Brain microvascular endothelial cell (primary cell): ENCODE measurements at regions not wholly inside any gene's neighbourhood (a gene's known extent, or its start where the extent isn't known, plus 50 kb on each side); places are given as distances from the start of the nearest gene placed in this dataset.
A peak's percentile ranks its signal among the peaks of the same experiment; 100 is the strongest.

Experiments
- DNase-seq: peaks from one replicate; pipeline ENCODE4 v3.0.0-alpha.2; 2020
- H3K27ac ChIP-seq: fragments of 250-450 bp; sonication (Bioruptor Pico); 2 replicates; pipeline ENCODE4 v1.5.1; 2020; ENCODE audit warnings: mild to moderate bottlenecking, moderate library complexity
- H3K27me3 ChIP-seq: fragments of 250-450 bp; sonication (Bioruptor Pico); replicated peaks from 2 replicates; pipeline ENCODE4 v1.5.1; 2020; ENCODE audit warnings: mild to moderate bottlenecking
- H3K36me3 ChIP-seq: fragments of 250-450 bp; sonication (Bioruptor Pico); replicated peaks from 2 replicates; pipeline ENCODE4 v1.5.1; 2020; ENCODE audit warnings: mild to moderate bottlenecking
- H3K4me3 ChIP-seq: 2 replicates; pipeline ENCODE4 v1.5.1; 2011; ENCODE audit warnings: low read depth, mild to moderate bottlenecking, control low read depth, low read length, moderate library complexity
- CTCF ChIP-seq: IDR thresholded peaks from 2 replicates; pipeline ENCODE4 v1.5.1; 2011; ENCODE audit warnings: low read depth, mild to moderate bottlenecking, moderate library complexity, low read length, control low read depth, inconsistent platforms; ENCODE audit errors: missing control alignments
- in situ Hi-C: cut with HindIII; loops from 2 replicates; pipeline ENCODE4 v1.10.0; 2017; ENCODE audit warnings: low sequenced_read_pairs, low pct_ligation_motif_present

GRCh38 chr4:124854968-124855367, 142.4 kb upstream of the ANKRD50 start:
- DNase-seq = peak; percentile 5
- H3K27me3 ChIP-seq = no peaks in the 10 kb centered on the region
- TF ChIP-seq CTCF = no peak
- in situ Hi-C loops = no loop called here
- H3K4me3 ChIP-seq = no peak overlapping the region
- no peak overlapping the region for H3K27ac ChIP-seq
- H3K36me3 ChIP-seq = no peaks in the 10 kb centered on the region

GRCh38 chr4:124851741-124852140, 139.2 kb upstream of the ANKRD50 start:
- Histone ChIP-seq H3K4me3 (no peak overlapping the region), H3K27me3 (no peaks in the 10 kb centered on the region), H3K27ac (no peak overlapping the region), H3K36me3 (no peaks in the 10 kb centered on the region)
- no peak for TF ChIP-seq CTCF
- in situ Hi-C loops = no loop called here
- no peak for DNase-seq

- Histone ChIP-seq H3K27me3 (no peaks in the 10 kb centered on the region), H3K36me3 (no peaks in the 10 kb centered on the region), H3K27ac (no peak overlapping the region), H3K4me3 (no peak overlapping the region)
- in situ Hi-C loops = no loop called here
- DNase-seq = no peak
- TF ChIP-seq CTCF = no peak
Observed at GRCh38 chr4:124846306-124846705, 133.8 kb upstream of the ANKRD50 start.

GRCh38 chr4:124839786-124840390, 127.4 kb upstream of the ANKRD50 start:
- TF ChIP-seq CTCF = no peak
- no peak overlapping the region for H3K27ac ChIP-seq
- in situ Hi-C loops = no loop called here
- no peak for DNase-seq
- no peak overlapping the region for H3K4me3 ChIP-seq
- no peaks in the 10 kb centered on the region for H3K27me3 ChIP-seq
- H3K36me3 ChIP-seq = no peaks in the 10 kb centered on the region

GRCh38 chr4:124833831-124834505, 121.4 kb upstream of the ANKRD50 start:
- in situ Hi-C loops = no loop called here
- Histone ChIP-seq H3K36me3 (no peaks in the 10 kb centered on the region), H3K27me3 (no peaks in the 10 kb centered on the region)

More at GRCh38 chr4:124833831-124834505, 121.4 kb upstream of the ANKRD50 start:
- DNase-seq = no peak
- TF ChIP-seq CTCF = no peak
- Histone ChIP-seq H3K27ac (no peak overlapping the region), H3K4me3 (no peak overlapping the region)
